Hematopoietic multipotent progenitor cell treated with erythropoietin and hydrocortisone succinate and interleukin-3 and kit ligand, for 17 days (in vitro differentiated cells): ENCODE measurements at regions not wholly inside any gene's neighbourhood (a gene's known extent, or its start where the extent isn't known, plus 50 kb on each side); places are given as distances from the start of the nearest gene placed in this dataset.

Experiments used
- DNase-seq: peaks from one replicate; pipeline ENCODE4 v3.0.0-alpha.2; 2015; ENCODE audit warnings: low spot score

GRCh38 chr15:39345176-39345575, 235.7 kb upstream of the THBS1 start:
- DNase-seq, result no peak

- no peak for DNase-seq
Measured at GRCh38 chr15:39347453-39347852, 233.4 kb upstream of the THBS1 start.

GRCh38 chr15:39350785-39351184, 230.1 kb upstream of the THBS1 start:
- no peak for DNase-seq

- no peak for DNase-seq
Measured at GRCh38 chr15:39354189-39354588, 226.7 kb upstream of the THBS1 start.

GRCh38 chr15:39357480-39358268, 223.2 kb upstream of the THBS1 start:
- no peak for DNase-seq

GRCh38 chr15:39358441-39359041, 222.3 kb upstream of the THBS1 start:
- no peak for DNase-seq

GRCh38 chr15:39359771-39360170, 221.1 kb upstream of the THBS1 start:
- DNase-seq, result no peak

- no peak for DNase-seq
Measured at GRCh38 chr15:39360452-39360851, 220.4 kb upstream of the THBS1 start.

GRCh38 chr15:39361497-39361896, 219.4 kb upstream of the THBS1 start:
- no peak for DNase-seq

- no peak for DNase-seq
Measured at GRCh38 chr15:39362821-39363561, 217.9 kb upstream of the THBS1 start.

- DNase-seq, result no peak
Measured at GRCh38 chr15:39363761-39364586, 216.9 kb upstream of the THBS1 start.

- no peak for DNase-seq
Measured at GRCh38 chr15:39364721-39365120, 216.2 kb upstream of the THBS1 start.

- DNase-seq, result no peak
Measured at GRCh38 chr15:39365161-39365560, 215.7 kb upstream of the THBS1 start.

GRCh38 chr15:39365873-39366272, 215.0 kb upstream of the THBS1 start:
- no peak for DNase-seq

- no peak for DNase-seq
Measured at GRCh38 chr15:39367596-39367995, 213.3 kb upstream of the THBS1 start.

- DNase-seq, result no peak
Measured at GRCh38 chr15:39369768-39370167, 211.1 kb upstream of the THBS1 start.

GRCh38 chr15:39376371-39376909, 204.4 kb upstream of the THBS1 start:
- no peak for DNase-seq

- DNase-seq, result no peak
Measured at GRCh38 chr15:39381517-39381916, 199.4 kb upstream of the THBS1 start.

- no peak for DNase-seq
Measured at GRCh38 chr15:39388118-39388517, 192.8 kb upstream of the THBS1 start.

GRCh38 chr15:39391230-39391629, 189.6 kb upstream of the THBS1 start:
- no peak for DNase-seq

- DNase-seq, result no peak
Measured at GRCh38 chr15:39392469-39393047, 188.3 kb upstream of the THBS1 start.
